ENCODE measurements at regions not wholly inside any gene's neighbourhood (a gene's known extent, or its start where the extent isn't known, plus 50 kb on each side); places are given as distances from the start of the nearest gene placed in this dataset.

DNA sequence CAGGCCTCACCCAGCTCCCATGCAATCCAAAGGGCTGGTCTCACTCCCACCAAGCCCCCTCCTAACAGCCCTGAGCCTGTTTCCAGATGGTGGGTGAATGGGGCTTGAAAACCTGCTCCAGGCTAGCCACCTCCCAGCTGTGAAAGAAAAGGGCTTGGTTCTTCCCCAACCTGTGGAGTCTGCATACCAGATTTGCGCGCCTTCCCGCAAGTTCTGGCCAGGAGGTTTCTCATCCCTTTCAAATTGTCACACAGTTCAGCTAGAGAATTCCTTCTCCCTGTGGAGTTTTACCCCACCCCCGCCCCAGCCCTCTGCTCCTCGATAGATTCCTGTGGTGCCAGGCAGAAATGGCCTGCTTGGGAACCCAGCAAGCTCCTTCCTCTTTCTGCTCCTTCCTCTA lies 734.6 kb upstream of the FAT3 start:
- TF ChIP-seq TEAD4 (IDR thresholded peaks at IDR 0.05) (no peak), EP300 (IDR thresholded peaks at IDR 0.05; ENCODE audit: borderline replicate concordance) (no peak), RAD21 (IDR thresholded peaks at IDR 0.05; ENCODE audit: low read depth) (no peak), YY1 (IDR thresholded peaks at IDR 0.05; ENCODE audit: low read depth) (no peak)
- TF ChIP-seq, protein P1, sequence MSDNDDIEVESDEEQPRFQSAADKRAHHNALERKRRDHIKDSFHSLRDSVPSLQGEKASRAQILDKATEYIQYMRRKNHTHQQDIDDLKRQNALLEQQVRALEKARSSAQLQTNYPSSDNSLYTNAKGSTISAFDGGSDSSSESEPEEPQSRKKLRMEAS (IDR thresholded peaks at IDR 0.05): no peak

Measured in Ishikawa (cell line).